ENCODE measurements at regions not wholly inside any gene's neighbourhood (a gene's known extent, or its start where the extent isn't known, plus 50 kb on each side); places are given as distances from the start of the nearest gene placed in this dataset.

- no peak for TF ChIP-seq POLR2A (IDR thresholded peaks at IDR 0.05)
- TF ChIP-seq, protein P1, sequence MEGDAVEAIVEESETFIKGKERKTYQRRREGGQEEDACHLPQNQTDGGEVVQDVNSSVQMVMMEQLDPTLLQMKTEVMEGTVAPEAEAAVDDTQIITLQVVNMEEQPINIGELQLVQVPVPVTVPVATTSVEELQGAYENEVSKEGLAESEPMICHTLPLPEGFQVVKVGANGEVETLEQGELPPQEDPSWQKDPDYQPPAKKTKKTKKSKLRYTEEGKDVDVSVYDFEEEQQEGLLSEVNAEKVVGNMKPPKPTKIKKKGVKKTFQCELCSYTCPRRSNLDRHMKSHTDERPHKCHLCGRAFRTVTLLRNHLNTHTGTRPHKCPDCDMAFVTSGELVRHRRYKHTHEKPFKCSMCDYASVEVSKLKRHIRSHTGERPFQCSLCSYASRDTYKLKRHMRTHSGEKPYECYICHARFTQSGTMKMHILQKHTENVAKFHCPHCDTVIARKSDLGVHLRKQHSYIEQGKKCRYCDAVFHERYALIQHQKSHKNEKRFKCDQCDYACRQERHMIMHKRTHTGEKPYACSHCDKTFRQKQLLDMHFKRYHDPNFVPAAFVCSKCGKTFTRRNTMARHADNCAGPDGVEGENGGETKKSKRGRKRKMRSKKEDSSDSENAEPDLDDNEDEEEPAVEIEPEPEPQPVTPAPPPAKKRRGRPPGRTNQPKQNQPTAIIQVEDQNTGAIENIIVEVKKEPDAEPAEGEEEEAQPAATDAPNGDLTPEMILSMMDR (IDR thresholded peaks at IDR 0.05) = no peak
Observed at GRCh38 chr2:192314800-192315481, 120.2 kb upstream of the TMEFF2 start.

Data from breast epithelium (tissue), 3 donors.